Astrocyte (in vitro differentiated cells and primary cell): ENCODE measurements at regions not wholly inside any gene's neighbourhood (a gene's known extent, or its start where the extent isn't known, plus 50 kb on each side); places are given as distances from the start of the nearest gene placed in this dataset.

ENCODE experiments used
- EZH2 ChIP-seq: IDR thresholded peaks from 2 replicates; pipeline ENCODE4 v1.6.1; 2012; ENCODE audit warnings: mild to moderate bottlenecking, low read length, inconsistent platforms; ENCODE audit not compliant: insufficient read depth
- TF ChIP-seq, protein P1 (sequence below): IDR thresholded peaks from 2 replicates; pipeline ENCODE4 v1.5.1; 2011; ENCODE audit warnings: low read depth, mild to moderate bottlenecking, inconsistent platforms, low read length, moderate library complexity; ENCODE audit not compliant: insufficient read depth

DNA sequence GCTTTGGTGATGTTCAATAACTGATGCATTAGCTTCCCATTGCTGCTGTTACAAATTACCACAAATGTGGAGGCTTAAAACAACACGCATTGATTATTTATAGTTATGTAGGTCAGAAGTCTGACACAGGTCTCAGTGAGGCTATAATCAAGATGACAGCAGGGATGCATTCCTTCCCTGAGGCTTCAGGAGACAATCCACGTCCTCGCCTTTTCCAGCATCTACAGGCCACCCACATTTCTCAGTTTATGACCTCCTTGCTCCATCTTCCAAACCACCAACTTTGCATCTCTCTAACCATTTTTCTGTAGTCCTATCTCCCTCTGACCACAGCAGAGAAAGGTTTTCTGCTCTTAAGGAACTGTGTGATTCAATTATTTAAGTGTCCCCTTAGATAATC lies 92.5 kb downstream of the GASK1B start:
- TF ChIP-seq, protein P1, sequence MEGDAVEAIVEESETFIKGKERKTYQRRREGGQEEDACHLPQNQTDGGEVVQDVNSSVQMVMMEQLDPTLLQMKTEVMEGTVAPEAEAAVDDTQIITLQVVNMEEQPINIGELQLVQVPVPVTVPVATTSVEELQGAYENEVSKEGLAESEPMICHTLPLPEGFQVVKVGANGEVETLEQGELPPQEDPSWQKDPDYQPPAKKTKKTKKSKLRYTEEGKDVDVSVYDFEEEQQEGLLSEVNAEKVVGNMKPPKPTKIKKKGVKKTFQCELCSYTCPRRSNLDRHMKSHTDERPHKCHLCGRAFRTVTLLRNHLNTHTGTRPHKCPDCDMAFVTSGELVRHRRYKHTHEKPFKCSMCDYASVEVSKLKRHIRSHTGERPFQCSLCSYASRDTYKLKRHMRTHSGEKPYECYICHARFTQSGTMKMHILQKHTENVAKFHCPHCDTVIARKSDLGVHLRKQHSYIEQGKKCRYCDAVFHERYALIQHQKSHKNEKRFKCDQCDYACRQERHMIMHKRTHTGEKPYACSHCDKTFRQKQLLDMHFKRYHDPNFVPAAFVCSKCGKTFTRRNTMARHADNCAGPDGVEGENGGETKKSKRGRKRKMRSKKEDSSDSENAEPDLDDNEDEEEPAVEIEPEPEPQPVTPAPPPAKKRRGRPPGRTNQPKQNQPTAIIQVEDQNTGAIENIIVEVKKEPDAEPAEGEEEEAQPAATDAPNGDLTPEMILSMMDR: no peak
- no peak for TF ChIP-seq EZH2
